AG10803 (cell line): ENCODE measurements at regions not wholly inside any gene's neighbourhood (a gene's known extent, or its start where the extent isn't known, plus 50 kb on each side); places are given as distances from the start of the nearest gene placed in this dataset.

Experiments used
- DNase-seq: peaks from one replicate; pipeline ENCODE4 v3.0.0; 2010; ENCODE audit warnings: low read depth
- H3K4me3 ChIP-seq: 2 replicates; pipeline ENCODE4 v1.5.1; 2011; ENCODE audit warnings: mild to moderate bottlenecking, low read length, control low read depth
- TF ChIP-seq, protein P1 (sequence below): conservative IDR thresholded peaks from 2 replicates; pipeline ENCODE4 v1.5.1; 2011; ENCODE audit warnings: mild to moderate bottlenecking, low read length, control low read depth, inconsistent platforms

DNA sequence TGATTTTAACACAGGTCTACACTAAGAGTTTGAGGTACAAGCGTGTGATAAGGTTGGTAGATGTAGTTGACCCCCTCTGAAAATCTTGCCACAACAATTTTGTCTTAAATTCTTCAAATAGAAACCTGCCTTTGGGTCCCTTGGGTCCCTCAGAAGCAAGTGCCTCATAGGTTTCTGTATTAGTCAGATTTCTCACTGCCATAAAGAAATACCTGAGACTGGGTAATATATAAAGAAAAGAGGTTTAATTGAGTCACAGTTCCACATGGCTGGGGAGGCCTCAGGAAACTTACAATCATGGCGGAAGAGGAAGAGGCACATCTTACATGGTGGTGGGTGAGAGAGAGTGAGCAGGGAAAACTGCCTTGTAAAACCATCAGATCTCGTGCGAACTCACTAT is 301.2 kb downstream of the MAP2K6 start:
- H3K4me3 ChIP-seq = no peak overlapping the region
- TF ChIP-seq, protein P1, sequence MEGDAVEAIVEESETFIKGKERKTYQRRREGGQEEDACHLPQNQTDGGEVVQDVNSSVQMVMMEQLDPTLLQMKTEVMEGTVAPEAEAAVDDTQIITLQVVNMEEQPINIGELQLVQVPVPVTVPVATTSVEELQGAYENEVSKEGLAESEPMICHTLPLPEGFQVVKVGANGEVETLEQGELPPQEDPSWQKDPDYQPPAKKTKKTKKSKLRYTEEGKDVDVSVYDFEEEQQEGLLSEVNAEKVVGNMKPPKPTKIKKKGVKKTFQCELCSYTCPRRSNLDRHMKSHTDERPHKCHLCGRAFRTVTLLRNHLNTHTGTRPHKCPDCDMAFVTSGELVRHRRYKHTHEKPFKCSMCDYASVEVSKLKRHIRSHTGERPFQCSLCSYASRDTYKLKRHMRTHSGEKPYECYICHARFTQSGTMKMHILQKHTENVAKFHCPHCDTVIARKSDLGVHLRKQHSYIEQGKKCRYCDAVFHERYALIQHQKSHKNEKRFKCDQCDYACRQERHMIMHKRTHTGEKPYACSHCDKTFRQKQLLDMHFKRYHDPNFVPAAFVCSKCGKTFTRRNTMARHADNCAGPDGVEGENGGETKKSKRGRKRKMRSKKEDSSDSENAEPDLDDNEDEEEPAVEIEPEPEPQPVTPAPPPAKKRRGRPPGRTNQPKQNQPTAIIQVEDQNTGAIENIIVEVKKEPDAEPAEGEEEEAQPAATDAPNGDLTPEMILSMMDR = no peak

DNA sequence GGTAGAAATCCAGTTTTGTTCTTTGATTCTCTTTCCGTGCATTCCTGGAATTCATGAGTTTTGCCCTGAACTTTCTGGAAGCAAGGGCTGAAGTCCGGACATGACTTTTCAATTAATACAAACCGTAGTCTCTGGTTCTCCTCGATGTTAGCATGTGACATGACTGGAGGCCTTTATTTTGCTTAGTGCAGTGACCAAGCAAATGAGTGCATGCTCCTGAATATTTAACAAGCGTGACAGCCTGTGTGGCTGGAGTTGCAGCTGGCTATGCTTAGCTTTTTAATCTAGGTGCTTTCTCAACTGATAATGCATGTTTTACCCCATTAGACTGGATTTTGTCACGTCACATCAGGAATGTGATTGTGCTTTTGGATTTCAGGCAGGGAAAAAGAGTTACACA is 302.1 kb downstream of the MAP2K6 start:
- peak; percentile 91 for DNase-seq
- TF ChIP-seq, protein P1 = no peak
- H3K4me3 ChIP-seq = no peak overlapping the region

More for the DNA sequence above, 301.2 kb downstream of the MAP2K6 start:
- DNase-seq = no peak

DNA sequence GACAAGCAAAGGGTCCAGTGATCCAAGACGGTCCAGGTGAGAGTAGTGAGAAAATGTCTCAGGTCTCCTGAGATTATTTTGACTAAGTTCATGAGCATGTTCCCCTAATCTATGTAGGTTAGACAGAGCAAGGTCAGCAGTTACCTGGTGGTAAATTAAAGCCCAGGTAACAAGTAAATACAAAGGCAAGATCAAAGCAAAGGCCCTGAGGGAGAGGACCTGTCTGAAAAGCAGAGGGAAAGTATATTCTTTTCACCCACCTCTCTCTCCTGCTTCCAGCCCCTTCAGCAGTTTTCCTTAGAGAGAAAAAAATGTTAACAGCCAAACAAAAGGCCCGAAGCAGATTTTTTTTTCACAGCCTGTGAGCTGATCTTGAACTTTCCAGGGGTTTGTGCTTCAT is 302.7 kb downstream of the MAP2K6 start:
- H3K4me3 ChIP-seq = no peak overlapping the region
- TF ChIP-seq, protein P1 = no peak
- no peak for DNase-seq

DNA sequence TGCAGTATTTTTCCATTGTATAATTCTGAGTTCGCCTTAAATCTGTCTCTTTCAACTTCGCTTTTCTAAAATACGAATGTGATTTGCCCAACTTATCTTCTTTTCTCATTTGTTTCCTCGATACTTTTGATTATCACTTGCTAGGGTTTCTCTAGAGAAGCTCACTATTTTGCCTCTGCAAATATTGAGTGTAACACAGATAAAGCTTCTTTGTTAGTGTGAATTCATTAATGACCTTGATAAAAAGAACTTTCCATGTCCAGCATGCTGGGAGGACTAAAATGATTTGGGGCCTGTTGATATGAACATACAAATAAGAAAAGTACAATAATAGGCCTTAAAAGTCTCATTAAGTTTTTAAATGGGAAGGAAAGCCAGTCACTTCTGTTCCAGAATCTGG is 303.3 kb downstream of the MAP2K6 start:
- DNase-seq = no peak
- no peak overlapping the region for H3K4me3 ChIP-seq
- TF ChIP-seq, protein P1 = no peak

DNA sequence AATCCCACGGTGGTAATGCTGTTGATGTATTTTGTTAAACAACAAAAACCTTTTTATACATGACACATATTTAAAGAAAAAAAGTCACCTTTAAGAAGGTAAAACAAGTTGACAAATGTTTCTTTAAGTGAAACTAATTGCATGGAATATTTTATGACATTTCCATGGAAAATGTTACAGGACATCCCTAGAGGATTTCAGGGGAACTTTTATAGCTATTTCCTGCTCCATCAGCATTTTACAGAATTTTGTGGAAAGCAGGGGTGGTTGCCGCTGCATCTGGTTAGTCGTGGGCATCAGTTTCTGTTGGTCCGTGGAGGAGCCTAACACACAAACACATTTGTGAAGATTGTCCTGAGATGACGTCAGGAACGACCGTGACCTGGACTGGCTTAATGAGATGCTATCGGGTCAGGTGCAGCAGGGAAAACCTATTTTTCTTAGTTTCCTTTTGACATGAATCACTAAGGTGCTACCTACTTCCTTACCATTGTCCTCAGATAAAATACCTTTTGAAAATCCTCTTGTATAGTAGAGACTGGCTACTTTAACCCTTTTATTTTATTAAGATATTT is 305.1 kb downstream of the MAP2K6 start:
- TF ChIP-seq, protein P1 = no peak
- no peak overlapping the region for H3K4me3 ChIP-seq
- no peak for DNase-seq

DNA sequence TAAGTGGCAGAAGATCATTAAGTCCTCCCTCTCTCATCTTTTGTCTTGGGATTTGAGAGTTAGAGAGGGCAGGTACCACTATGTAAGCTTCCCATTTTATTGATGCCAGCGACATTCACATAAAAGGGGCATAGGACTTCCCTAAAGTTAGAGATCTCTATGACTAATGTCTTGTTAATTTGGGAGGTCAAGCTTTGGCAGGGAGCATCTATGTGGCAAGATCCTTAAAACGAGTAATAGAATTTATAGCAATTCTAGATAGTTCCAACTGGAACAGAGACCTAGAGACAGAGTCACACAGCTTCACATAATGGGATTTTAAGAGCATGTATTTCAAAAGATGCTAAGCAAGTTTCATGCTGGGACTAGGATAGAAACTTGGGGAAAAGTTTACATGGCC is 308.0 kb downstream of the MAP2K6 start:
- peak; percentile 32 for DNase-seq
- H3K4me3 ChIP-seq = no peak overlapping the region
- TF ChIP-seq, protein P1 = no peak

DNA sequence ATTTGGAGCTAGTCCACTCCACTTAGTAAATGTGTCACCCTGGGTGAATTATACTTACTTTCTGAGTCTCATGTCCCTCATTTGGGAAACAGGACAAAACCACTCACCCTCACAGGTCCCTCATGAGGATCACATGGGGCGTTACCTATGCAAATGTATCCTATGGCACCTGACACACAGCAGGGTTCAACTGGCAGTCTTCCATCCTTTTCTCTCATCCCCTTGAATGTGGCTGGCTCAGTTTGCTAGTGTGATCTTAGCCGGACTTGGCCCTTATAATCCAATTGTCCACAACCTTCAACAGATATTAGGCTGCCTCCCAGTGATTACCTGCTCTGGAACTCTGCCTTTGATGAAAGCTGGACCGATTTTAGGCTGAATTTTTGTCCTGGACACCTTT is 308.8 kb downstream of the MAP2K6 start:
- no peak overlapping the region for H3K4me3 ChIP-seq
- no peak for DNase-seq
- TF ChIP-seq, protein P1 = no peak
